ENCODE measurements at regions not wholly inside any gene's neighbourhood (a gene's known extent, or its start where the extent isn't known, plus 50 kb on each side); places are given as distances from the start of the nearest gene placed in this dataset.

DNA sequence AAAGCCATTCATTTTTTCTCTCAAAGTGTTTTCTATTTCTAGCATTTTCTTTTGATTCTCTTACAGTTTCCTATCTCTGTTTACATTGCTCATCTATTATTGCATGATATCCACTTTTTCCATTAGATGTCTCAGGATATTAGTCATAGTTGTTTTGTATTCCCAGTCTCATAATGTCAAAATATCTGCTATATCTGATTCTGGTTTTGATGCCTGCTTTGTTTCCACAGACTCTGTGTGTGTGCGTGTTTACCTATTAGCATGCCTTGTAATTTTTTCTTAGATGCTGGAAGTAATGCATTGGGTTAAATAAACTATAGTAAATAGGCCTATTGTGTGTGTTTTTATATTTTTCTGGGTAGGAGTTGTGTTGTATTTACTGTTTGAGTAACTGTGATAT lies 1126.3 kb downstream of the SORCS1 start:
- no peak overlapping the region for H3K9ac ChIP-seq (ENCODE audit: insufficient read depth in 1 of 2, low read length in 2 of 2)
- no peaks in the 10 kb centered on the region for H3K36me3 ChIP-seq (ENCODE audit: control insufficient read depth in 4 of 4, insufficient read depth in 4 of 4, low read length in 4 of 4)
- 95 to 96% methylated on average over 1 of the region's 1 CpG for WGBS, 2 donors
- no peak overlapping the region for H3K4me3 ChIP-seq
- no peak overlapping the region for H3K27ac ChIP-seq (ENCODE audit: low read depth in 1 of 2, low read length in 1 of 2)
- DNase-seq (no peak), ATAC-seq (ENCODE audit: insufficient read depth, low FRiP score) (no peak)
- TF ChIP-seq, protein P1, sequence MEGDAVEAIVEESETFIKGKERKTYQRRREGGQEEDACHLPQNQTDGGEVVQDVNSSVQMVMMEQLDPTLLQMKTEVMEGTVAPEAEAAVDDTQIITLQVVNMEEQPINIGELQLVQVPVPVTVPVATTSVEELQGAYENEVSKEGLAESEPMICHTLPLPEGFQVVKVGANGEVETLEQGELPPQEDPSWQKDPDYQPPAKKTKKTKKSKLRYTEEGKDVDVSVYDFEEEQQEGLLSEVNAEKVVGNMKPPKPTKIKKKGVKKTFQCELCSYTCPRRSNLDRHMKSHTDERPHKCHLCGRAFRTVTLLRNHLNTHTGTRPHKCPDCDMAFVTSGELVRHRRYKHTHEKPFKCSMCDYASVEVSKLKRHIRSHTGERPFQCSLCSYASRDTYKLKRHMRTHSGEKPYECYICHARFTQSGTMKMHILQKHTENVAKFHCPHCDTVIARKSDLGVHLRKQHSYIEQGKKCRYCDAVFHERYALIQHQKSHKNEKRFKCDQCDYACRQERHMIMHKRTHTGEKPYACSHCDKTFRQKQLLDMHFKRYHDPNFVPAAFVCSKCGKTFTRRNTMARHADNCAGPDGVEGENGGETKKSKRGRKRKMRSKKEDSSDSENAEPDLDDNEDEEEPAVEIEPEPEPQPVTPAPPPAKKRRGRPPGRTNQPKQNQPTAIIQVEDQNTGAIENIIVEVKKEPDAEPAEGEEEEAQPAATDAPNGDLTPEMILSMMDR (IDR thresholded peaks at IDR 0.05; ENCODE audit: control extremely low read depth, extremely low read depth): no peak
- no peaks in the 10 kb centered on the region for H3K27me3 ChIP-seq (ENCODE audit: control insufficient read depth in 3 of 3, insufficient read depth in 3 of 3, low read length in 2 of 3)
- H3K4me1 ChIP-seq (ENCODE audit: control insufficient read depth in 5 of 5, insufficient read depth in 5 of 5, low read length in 5 of 5): no peaks in the 10 kb centered on the region
- peaks cover 0 to 1% (median 0%) of the 10 kb centered on the region in 4 donors for H3K9me3 ChIP-seq (ENCODE audit: control insufficient read depth in 4 of 4, insufficient read depth in 3 of 4, low read length in 3 of 4)

DNA sequence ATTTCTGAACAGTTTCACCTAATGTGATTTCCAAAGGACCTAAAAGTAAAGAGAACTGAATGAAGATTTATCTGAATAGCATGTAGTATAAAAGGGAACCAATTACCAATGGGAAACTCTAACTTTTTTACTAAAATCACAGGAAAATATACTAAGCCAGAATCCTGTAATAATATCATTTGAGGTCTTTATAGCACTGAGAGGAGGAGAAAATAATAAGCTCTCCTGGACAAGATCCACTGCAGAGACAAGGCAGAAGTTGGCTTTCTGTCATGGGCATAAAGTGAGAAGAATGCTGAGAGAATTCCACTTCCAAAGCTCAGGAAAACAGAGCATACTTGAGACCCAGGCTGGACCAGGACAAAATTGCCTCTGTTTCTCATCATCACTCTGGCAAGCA lies 1131.4 kb downstream of the SORCS1 start:
- H3K9me3 ChIP-seq (ENCODE audit: control insufficient read depth in 4 of 4, insufficient read depth in 3 of 4, low read length in 3 of 4): peaks cover 0 to 3% (median 0%) of the 10 kb centered on the region in 4 donors
- H3K4me3 ChIP-seq: no peak overlapping the region
- no peak for DNase-seq
- H3K9ac ChIP-seq (ENCODE audit: insufficient read depth in 1 of 2, low read length in 2 of 2): no peak overlapping the region
- no peaks in the 10 kb centered on the region for H3K27me3 ChIP-seq (ENCODE audit: control insufficient read depth in 3 of 3, insufficient read depth in 3 of 3, low read length in 2 of 3)
- no peak for ATAC-seq (ENCODE audit: insufficient read depth, low FRiP score)
- H3K36me3 ChIP-seq (ENCODE audit: control insufficient read depth in 4 of 4, insufficient read depth in 4 of 4, low read length in 4 of 4): no peaks in the 10 kb centered on the region
- H3K4me1 ChIP-seq (ENCODE audit: control insufficient read depth in 5 of 5, insufficient read depth in 5 of 5, low read length in 5 of 5): no peaks in the 10 kb centered on the region
- H3K27ac ChIP-seq (ENCODE audit: low read depth in 1 of 2, low read length in 1 of 2): no peak overlapping the region
- TF ChIP-seq, protein P1 (IDR thresholded peaks at IDR 0.05; ENCODE audit: control extremely low read depth, extremely low read depth): no peak

DNA sequence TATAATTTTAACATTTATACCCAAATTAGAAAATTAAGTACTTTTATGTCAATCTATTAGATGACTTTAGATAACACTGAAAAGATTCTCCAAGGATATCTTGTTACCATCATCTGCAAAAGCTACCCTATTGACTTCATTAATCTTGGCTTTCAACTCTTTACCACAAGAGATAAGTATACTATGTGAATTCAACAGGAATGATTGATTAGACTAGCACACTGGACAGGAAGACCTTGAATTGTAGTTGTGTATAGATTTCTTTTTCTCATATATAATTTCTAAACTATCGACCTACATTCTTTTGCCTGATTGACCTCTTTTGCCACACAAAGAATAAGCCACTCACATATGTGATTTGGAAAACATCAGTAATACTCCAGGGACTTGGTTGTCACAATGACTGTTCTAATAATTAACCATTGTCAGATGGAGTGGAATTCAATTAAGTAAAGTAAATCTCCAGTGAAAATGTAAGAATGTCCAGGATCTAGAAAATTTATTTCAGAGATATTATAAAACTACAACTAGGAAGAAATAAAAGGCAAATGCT lies 1132.0 kb downstream of the SORCS1 start:
- no peak for DNase-seq
- 60 to 69% methylated on average over 1 of the region's 1 CpG for WGBS, 2 donors
- no peaks in the 10 kb centered on the region for H3K4me1 ChIP-seq (ENCODE audit: control insufficient read depth in 5 of 5, insufficient read depth in 5 of 5, low read length in 5 of 5)
- TF ChIP-seq, protein P1 (IDR thresholded peaks at IDR 0.05; ENCODE audit: control extremely low read depth, extremely low read depth): no peak
- no peaks in the 10 kb centered on the region for H3K27me3 ChIP-seq (ENCODE audit: control insufficient read depth in 3 of 3, insufficient read depth in 3 of 3, low read length in 2 of 3)
- H3K9ac ChIP-seq (ENCODE audit: insufficient read depth in 1 of 2, low read length in 2 of 2): no peak overlapping the region
- H3K36me3 ChIP-seq (ENCODE audit: control insufficient read depth in 4 of 4, insufficient read depth in 4 of 4, low read length in 4 of 4): no peaks in the 10 kb centered on the region
- H3K27ac ChIP-seq (ENCODE audit: low read depth in 1 of 2, low read length in 1 of 2): no peak overlapping the region
- ATAC-seq (ENCODE audit: insufficient read depth, low FRiP score): no peak
- no peak overlapping the region for H3K4me3 ChIP-seq
- peaks cover 0 to 3% (median 0%) of the 10 kb centered on the region in 4 donors for H3K9me3 ChIP-seq (ENCODE audit: control insufficient read depth in 4 of 4, insufficient read depth in 3 of 4, low read length in 3 of 4)

DNA sequence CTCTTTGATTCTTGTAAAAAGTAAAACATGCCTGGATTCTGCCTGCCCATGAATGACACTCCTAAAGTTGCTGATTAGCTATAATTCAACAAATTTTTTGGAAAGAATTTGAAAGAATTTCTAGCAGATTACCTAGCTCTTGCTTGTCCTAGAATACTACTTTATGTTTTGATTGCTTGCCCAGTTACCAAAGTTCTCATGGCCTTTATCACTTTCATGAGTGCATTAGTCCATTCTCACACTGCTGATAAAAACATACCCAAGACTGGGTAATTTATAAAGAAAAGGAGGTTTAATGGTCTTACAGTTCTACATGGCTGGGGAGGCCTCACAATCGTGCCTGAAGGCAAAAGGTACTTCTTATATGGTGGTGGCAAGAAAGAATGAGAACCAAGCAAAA lies 1137.3 kb downstream of the SORCS1 start:
- Histone ChIP-seq H3K9ac (ENCODE audit: insufficient read depth in 1 of 2, low read length in 2 of 2) (no peak overlapping the region), H3K27ac (ENCODE audit: low read depth in 1 of 2, low read length in 1 of 2) (no peak overlapping the region), H3K9me3 (ENCODE audit: control insufficient read depth in 4 of 4, insufficient read depth in 3 of 4, low read length in 3 of 4) (no peaks in the 10 kb centered on the region), H3K36me3 (ENCODE audit: control insufficient read depth in 4 of 4, insufficient read depth in 4 of 4, low read length in 4 of 4) (no peaks in the 10 kb centered on the region), H3K4me1 (ENCODE audit: control insufficient read depth in 5 of 5, insufficient read depth in 5 of 5, low read length in 5 of 5) (no peaks in the 10 kb centered on the region), H3K27me3 (ENCODE audit: control insufficient read depth in 3 of 3, insufficient read depth in 3 of 3, low read length in 2 of 3) (no peaks in the 10 kb centered on the region), H3K4me3 (no peak overlapping the region)
- DNase-seq (no peak), ATAC-seq (ENCODE audit: insufficient read depth, low FRiP score) (no peak)
- WGBS, 2 donors: 48 to 68% methylated on average over 1 of the region's 1 CpG
- TF ChIP-seq, protein P1 (IDR thresholded peaks at IDR 0.05; ENCODE audit: control extremely low read depth, extremely low read depth): no peak

Measured in lung (tissue), 11 donors.